Keratinocyte (primary cell): ENCODE measurements at regions not wholly inside any gene's neighbourhood (a gene's known extent, or its start where the extent isn't known, plus 50 kb on each side); places are given as distances from the start of the nearest gene placed in this dataset.

ENCODE experiments used
- DNase-seq: peaks from one replicate; pipeline ENCODE4 v3.0.0-alpha.2; 2011; ENCODE audit warnings: low read depth, missing footprints, low spot score
- FAIRE-seq: peaks from 2 replicates; lab custom pipeline; 2011; peaks lifted over from hg19 to GRCh38; lab: Jason Lieb, UNC
- H2AFZ ChIP-seq: 2 replicates; pipeline ENCODE4 v1.6.0; 2012; ENCODE audit warnings: low read length, control low read depth, inconsistent platforms; ENCODE audit not compliant: control insufficient read depth
- H3K27ac ChIP-seq: 2 replicates; pipeline ENCODE4 v1.5.1; 2011; ENCODE audit warnings: low read length; ENCODE audit not compliant: control insufficient read depth, insufficient read depth
- H3K27me3 ChIP-seq: 3 replicates; pipeline ENCODE4 v1.6.0; 2011; ENCODE audit warnings: low read length; ENCODE audit not compliant: control insufficient read depth, insufficient read depth; ENCODE audit errors: extremely low read depth
- H3K36me3 ChIP-seq, 2 experiments: 2 replicates in 1 of 2; 3 replicates in 1 of 2; pipeline ENCODE4 v1.5.1; 2011; ENCODE audit warnings: low read length in 2 of 2, mild to moderate bottlenecking in 1 of 2; ENCODE audit not compliant: control insufficient read depth in 2 of 2, insufficient read depth in 2 of 2; ENCODE audit errors: extremely low read depth in 1 of 2
- H3K4me1 ChIP-seq: 3 replicates; pipeline ENCODE4 v1.5.1; 2011; ENCODE audit warnings: low read length; ENCODE audit not compliant: control insufficient read depth, insufficient read depth; ENCODE audit errors: extremely low read depth
- H3K4me2 ChIP-seq: 3 replicates; pipeline ENCODE4 v1.6.0; 2011; ENCODE audit warnings: low read depth, low read length; ENCODE audit not compliant: control insufficient read depth, insufficient read depth; ENCODE audit errors: extremely low read depth
- H3K4me3 ChIP-seq, 3 experiments: fragments of 200-600 bp in 1 of 3; sonication (generic) in 1 of 3; 2 replicates in 2 of 3; 3 replicates in 1 of 3; pipeline ENCODE4 v1.5.1; 2011 to 2016; ENCODE audit warnings: low read length in 3 of 3, mild to moderate bottlenecking in 3 of 3, control low read depth in 2 of 3, inconsistent platforms in 1 of 3, low read depth in 1 of 3, mixed read lengths in 1 of 3, mixed run types in 1 of 3, moderate library complexity in 1 of 3; ENCODE audit not compliant: control insufficient read depth in 2 of 3, insufficient read depth in 2 of 3; ENCODE audit errors: extremely low read depth in 1 of 3
- H3K79me2 ChIP-seq: 2 replicates; pipeline ENCODE4 v1.6.0; 2012; ENCODE audit warnings: low read length; ENCODE audit not compliant: control insufficient read depth, insufficient read depth
- H3K9ac ChIP-seq: 3 replicates; pipeline ENCODE4 v1.6.0; 2011; ENCODE audit warnings: low read length; ENCODE audit not compliant: control insufficient read depth, insufficient read depth; ENCODE audit errors: extremely low read depth
- H3K9me1 ChIP-seq: 3 replicates; pipeline ENCODE4 v1.6.0; 2011; ENCODE audit warnings: low read length; ENCODE audit not compliant: control insufficient read depth, insufficient read depth; ENCODE audit errors: extremely low read depth
- H3K9me3 ChIP-seq: 2 replicates; pipeline ENCODE4 v1.5.1; 2012; ENCODE audit warnings: low read depth, low read length; ENCODE audit not compliant: control insufficient read depth
- H4K20me1 ChIP-seq: 3 replicates; pipeline ENCODE4 v1.6.0; 2011; ENCODE audit warnings: low read length; ENCODE audit not compliant: control insufficient read depth, insufficient read depth; ENCODE audit errors: extremely low read depth
- CTCF ChIP-seq, 3 experiments: IDR thresholded peaks in 1 of 3; conservative IDR thresholded peaks in 1 of 3; optimal IDR thresholded peaks in 1 of 3; 2 replicates in 2 of 3; 3 replicates in 1 of 3; pipeline versions ENCODE3 to v1.5.1; 2011; ENCODE audit warnings: low read length in 3 of 3, mild to moderate bottlenecking in 3 of 3, moderate library complexity in 2 of 3, control low read depth in 1 of 3, inconsistent platforms in 1 of 3; ENCODE audit not compliant: insufficient read depth in 2 of 3; ENCODE audit errors: extremely low read depth in 1 of 3
- EZH2 ChIP-seq: IDR thresholded peaks from one replicate; pipeline ENCODE4 v1.6.1; 2012; ENCODE audit warnings: inconsistent platforms, mild to moderate bottlenecking, low read length, moderate library complexity
- dilution Hi-C: fragments of 300-500 bp; cut with MboI; formaldehyde crosslinking; loops from one replicate; pipeline ENCODE4 v1.7.0; 2020; ENCODE audit warnings: low sequenced_read_pairs; ENCODE audit not compliant: extremely low pct_ligation_motif_present

GRCh38 chr18:22640281-22640842 is 222.6 kb upstream of the CTAGE1 start:
- Histone ChIP-seq H3K4me3 (no peak overlapping the region), H3K4me1 (no peaks in the 10 kb centered on the region), H3K9me1 (no peaks in the 10 kb centered on the region), H3K4me2 (no peak overlapping the region), H3K36me3 (no peaks in the 10 kb centered on the region), H3K27me3 (no peaks in the 10 kb centered on the region), H4K20me1 (no peaks in the 10 kb centered on the region), H3K79me2 (no peaks in the 10 kb centered on the region), H3K9ac (no peak overlapping the region), H3K9me3 (no peaks in the 10 kb centered on the region), H2AFZ (no peak overlapping the region), H3K27ac (no peak overlapping the region)
- dilution Hi-C loops, result no loop called here
- no peak for FAIRE-seq
- DNase-seq, result no peak
- TF ChIP-seq EZH2 (no peak), CTCF (optimal IDR thresholded peaks at IDR 0.05 in 1 of 3, IDR thresholded peaks at IDR 0.05 in 1 of 3, conservative IDR thresholded peaks at IDR 0.05 in 1 of 3; ENCODE audit: extremely low read depth in 1 of 3, insufficient read depth in 2 of 3, low read length in 3 of 3) (no peak)

DNA sequence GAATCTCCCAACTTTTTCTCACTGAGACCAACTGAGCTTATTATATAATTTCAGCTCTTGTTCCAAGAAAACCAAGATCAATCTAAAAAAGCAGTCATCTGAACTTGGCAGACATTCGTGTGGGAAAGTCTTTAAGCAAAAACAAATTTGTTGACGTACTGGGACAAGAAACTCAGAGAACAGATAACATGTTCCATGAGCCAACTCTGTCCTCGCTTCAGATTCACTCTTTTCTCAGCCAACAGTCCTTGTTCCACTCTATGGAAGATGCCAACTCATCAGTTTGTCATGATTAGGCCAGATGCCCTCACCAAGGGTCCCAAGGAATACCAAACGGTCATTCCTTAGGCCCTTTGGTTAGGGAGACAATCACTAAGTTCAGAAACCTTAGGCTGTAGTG is 224.2 kb upstream of the CTAGE1 start:
- Histone ChIP-seq H3K27me3 (no peaks in the 10 kb centered on the region), H3K4me2 (no peak overlapping the region), H3K4me3 (no peak overlapping the region), H3K79me2 (no peaks in the 10 kb centered on the region), H3K9me1 (no peaks in the 10 kb centered on the region), H3K9ac (no peak overlapping the region), H4K20me1 (no peaks in the 10 kb centered on the region), H2AFZ (no peak overlapping the region), H3K36me3 (no peaks in the 10 kb centered on the region), H3K9me3 (no peaks in the 10 kb centered on the region), H3K27ac (no peak overlapping the region), H3K4me1 (no peaks in the 10 kb centered on the region)
- dilution Hi-C loops, result no loop called here
- FAIRE-seq, result no peak
- TF ChIP-seq EZH2 (no peak), CTCF (optimal IDR thresholded peaks at IDR 0.05 in 1 of 3, IDR thresholded peaks at IDR 0.05 in 1 of 3, conservative IDR thresholded peaks at IDR 0.05 in 1 of 3; ENCODE audit: extremely low read depth in 1 of 3, insufficient read depth in 2 of 3, low read length in 3 of 3) (no peak)
- DNase-seq, result no peak
